Mesenchymal stem cell (in vitro differentiated cells and primary cell): ENCODE measurements at regions not wholly inside any gene's neighbourhood (a gene's known extent, or its start where the extent isn't known, plus 50 kb on each side); places are given as distances from the start of the nearest gene placed in this dataset.
"Not testable (repeated sequence)": the region's sequence is repeated elsewhere in the genome, so short reads cannot be mapped to it uniquely, and the experiment has no call there.

ENCODE experiments used
- DNase-seq: peaks from one replicate; pipeline ENCODE4 v3.0.0-alpha.2; 2013
- H2AFZ ChIP-seq: one replicate; pipeline ENCODE4 v1.6.1; 2013; ENCODE audit warnings: low read depth, mild to moderate bottlenecking, control low read depth, inconsistent platforms, low read length, moderate library complexity
- H2AK5ac ChIP-seq: 2 replicates; pipeline ENCODE4 v1.6.1; 2013; ENCODE audit warnings: low read length, moderate library complexity, mild to moderate bottlenecking, inconsistent platforms; ENCODE audit not compliant: severe bottlenecking
- H2BK120ac ChIP-seq: one replicate; pipeline ENCODE4 v1.6.1; 2013; ENCODE audit warnings: low read depth, mild to moderate bottlenecking, inconsistent platforms, low read length, moderate library complexity
- H2BK12ac ChIP-seq, 2 experiments: one replicate each; pipeline ENCODE4 v1.6.1; 2013; ENCODE audit warnings: inconsistent platforms in 2 of 2, low read length in 2 of 2, mild to moderate bottlenecking in 2 of 2, moderate library complexity in 2 of 2, control low read depth in 1 of 2
- H2BK15ac ChIP-seq: one replicate; pipeline ENCODE4 v1.6.1; 2013; ENCODE audit warnings: mild to moderate bottlenecking, low read depth, inconsistent platforms; ENCODE audit not compliant: poor library complexity, severe bottlenecking
- H2BK5ac ChIP-seq: 2 replicates; pipeline ENCODE4 v1.6.1; 2013; ENCODE audit warnings: low read depth, mild to moderate bottlenecking, low read length, control low read depth, inconsistent platforms; ENCODE audit not compliant: poor library complexity, severe bottlenecking
- H3K14ac ChIP-seq, 2 experiments: one replicate each; pipeline ENCODE4 v1.6.1; 2013; ENCODE audit warnings: inconsistent platforms in 2 of 2, low read length in 2 of 2, control low read depth in 1 of 2, mild to moderate bottlenecking in 1 of 2, moderate library complexity in 1 of 2
- H3K18ac ChIP-seq, 2 experiments: one replicate each; pipeline ENCODE4 v1.6.1; 2013; ENCODE audit warnings: inconsistent platforms in 2 of 2, low read length in 2 of 2, control low read depth in 1 of 2, low read depth in 1 of 2, mild to moderate bottlenecking in 1 of 2
- H3K23ac ChIP-seq, 2 experiments: one replicate each; pipeline ENCODE4 v1.6.1; 2013; ENCODE audit warnings: inconsistent platforms in 2 of 2, low read length in 2 of 2, mild to moderate bottlenecking in 2 of 2, moderate library complexity in 2 of 2, control low read depth in 1 of 2
- H3K27ac ChIP-seq: 2 replicates; pipeline ENCODE4 v1.5.1; 2013; ENCODE audit warnings: mild to moderate bottlenecking, moderate library complexity, low read length, control low read depth, inconsistent platforms; ENCODE audit not compliant: poor library complexity, severe bottlenecking
- H3K27me3 ChIP-seq, 2 experiments: 2 replicates each; pipeline versions ENCODE4 v1.6.1 to v1.7.0; 2013; ENCODE audit warnings: low read length in 2 of 2, mild to moderate bottlenecking in 2 of 2, moderate library complexity in 2 of 2, control low read depth in 1 of 2, inconsistent platforms in 1 of 2; ENCODE audit not compliant: control insufficient read depth in 1 of 2, insufficient read depth in 1 of 2
- H3K36me3 ChIP-seq, 2 experiments: 2 replicates each; pipeline versions ENCODE4 v1.6.1 to v1.7.0; 2013; ENCODE audit warnings: low read length in 2 of 2, control low read depth in 1 of 2, inconsistent platforms in 1 of 2, low read depth in 1 of 2, mild to moderate bottlenecking in 1 of 2; ENCODE audit not compliant: insufficient read depth in 2 of 2, control insufficient read depth in 1 of 2
- H3K4ac ChIP-seq, 2 experiments: one replicate each; pipeline ENCODE4 v1.6.1; 2013; ENCODE audit warnings: inconsistent platforms in 2 of 2, low read length in 2 of 2, mild to moderate bottlenecking in 2 of 2, moderate library complexity in 2 of 2, control low read depth in 1 of 2, low read depth in 1 of 2
- H3K4me1 ChIP-seq: 2 replicates; pipeline ENCODE4 v1.6.1; 2013; ENCODE audit warnings: low read depth, low read length, control low read depth; ENCODE audit not compliant: control insufficient read depth, insufficient read depth
- H3K4me2 ChIP-seq: 2 replicates; pipeline ENCODE4 v1.6.1; 2013; ENCODE audit warnings: low read length, mild to moderate bottlenecking, inconsistent platforms; ENCODE audit not compliant: poor library complexity, severe bottlenecking
- H3K4me3 ChIP-seq, 2 experiments: 2 replicates each; pipeline versions ENCODE4 v1.5.1 to v1.7.0; 2013; ENCODE audit warnings: low read length in 2 of 2, mild to moderate bottlenecking in 2 of 2, control low read depth in 1 of 2, low read depth in 1 of 2; ENCODE audit not compliant: insufficient read depth in 1 of 2
- H3K79me1 ChIP-seq: replicated peaks from 2 replicates; pipeline ENCODE4 v1.6.1; 2013; ENCODE audit warnings: mild to moderate bottlenecking, control low read depth, low read length, inconsistent platforms; ENCODE audit not compliant: poor library complexity, severe bottlenecking
- H3K9ac ChIP-seq: 2 replicates; pipeline ENCODE4 v1.7.0; 2013; ENCODE audit warnings: mild to moderate bottlenecking, low read length, moderate library complexity
- H3K9me3 ChIP-seq: 2 replicates; pipeline ENCODE4 v1.7.0; 2013; ENCODE audit warnings: mild to moderate bottlenecking, low read length; ENCODE audit not compliant: control insufficient read depth
- H4K8ac ChIP-seq: one replicate; pipeline ENCODE4 v1.6.1; 2013; ENCODE audit warnings: inconsistent platforms, mild to moderate bottlenecking, low read length, moderate library complexity
- H4K91ac ChIP-seq: one replicate; pipeline ENCODE4 v1.6.1; 2013; ENCODE audit warnings: mild to moderate bottlenecking, low read length, inconsistent platforms
- WGBS: methylation state at CpG from one replicate; pipeline ENCODE4 v1.1.7; 2013; ENCODE audit warnings: mixed read lengths; 5-methylcytosine and 5-hydroxymethylcytosine counted together

GRCh38 chr3:162719684-162720341 is 1223.2 kb downstream of the OTOL1 start:
- Histone ChIP-seq H3K36me3 (no peaks in the 10 kb centered on the region), H2BK120ac (no peak overlapping the region), H4K91ac (no peak overlapping the region), H2AFZ (no peak overlapping the region), H3K27me3 (no peaks in the 10 kb centered on the region), H3K4ac (no peak overlapping the region), H3K9me3 (no peaks in the 10 kb centered on the region), H3K18ac (no peak overlapping the region), H3K9ac (no peak overlapping the region), H2BK12ac (no peak overlapping the region), H2BK5ac (no peak overlapping the region), H3K79me1 (no peaks in the 10 kb centered on the region), H3K4me2 (no peak overlapping the region), H3K14ac (no peak overlapping the region), H3K4me3 (no peak overlapping the region), H3K4me1 (no peaks in the 10 kb centered on the region), H3K27ac (peak overlapping the region; percentile 23), H2AK5ac (no peak overlapping the region), H3K23ac (no peak overlapping the region), H4K8ac (no peak overlapping the region), H2BK15ac (no peak overlapping the region)
- peak; percentile 84 for DNase-seq

GRCh38 chr3:162721736-162722135 is 1225.1 kb downstream of the OTOL1 start:
- no peaks in the 10 kb centered on the region for H3K4me1 ChIP-seq
- no peak overlapping the region for H2BK5ac ChIP-seq
- no peaks in the 10 kb centered on the region for H3K36me3 ChIP-seq
- no peak overlapping the region for H3K9ac ChIP-seq
- no peak overlapping the region for H4K91ac ChIP-seq
- DNase-seq, result peak; percentile 13
- H3K14ac ChIP-seq, result no peak overlapping the region
- no CpG with 5 or more reads among the region's 1 CpG for WGBS
- H2AK5ac ChIP-seq, result no peak overlapping the region
- H3K4ac ChIP-seq, result no peak overlapping the region
- H2BK120ac ChIP-seq, result no peak overlapping the region
- H3K9me3 ChIP-seq, result no peaks in the 10 kb centered on the region
- no peaks in the 10 kb centered on the region for H3K27me3 ChIP-seq
- no peak overlapping the region for H2AFZ ChIP-seq
- no peak overlapping the region for H4K8ac ChIP-seq
- H3K4me2 ChIP-seq, result no peak overlapping the region
- H3K18ac ChIP-seq, result no peak overlapping the region
- no peak overlapping the region for H3K23ac ChIP-seq
- H3K79me1 ChIP-seq, result no peaks in the 10 kb centered on the region
- no peak overlapping the region for H3K27ac ChIP-seq
- no peak overlapping the region for H2BK15ac ChIP-seq
- no peak overlapping the region for H3K4me3 ChIP-seq
- H2BK12ac ChIP-seq, result no peak overlapping the region

GRCh38 chr3:162722337-162722736 is 1225.7 kb downstream of the OTOL1 start:
- no peak overlapping the region for H4K8ac ChIP-seq
- H3K27ac ChIP-seq, result no peak overlapping the region
- no peak for DNase-seq
- H3K79me1 ChIP-seq, result no peaks in the 10 kb centered on the region
- H3K9me3 ChIP-seq, result no peaks in the 10 kb centered on the region
- no peaks in the 10 kb centered on the region for H3K4me1 ChIP-seq
- no peak overlapping the region for H3K4me2 ChIP-seq
- no peak overlapping the region for H2BK5ac ChIP-seq
- no peak overlapping the region for H2AFZ ChIP-seq
- H3K4me3 ChIP-seq, result no peak overlapping the region
- H4K91ac ChIP-seq, result no peak overlapping the region
- H3K4ac ChIP-seq, result no peak overlapping the region
- H2AK5ac ChIP-seq, result no peak overlapping the region
- no peak overlapping the region for H2BK12ac ChIP-seq
- no peaks in the 10 kb centered on the region for H3K36me3 ChIP-seq
- no peak overlapping the region for H3K23ac ChIP-seq
- no peaks in the 10 kb centered on the region for H3K27me3 ChIP-seq
- no peak overlapping the region for H2BK120ac ChIP-seq
- no peak overlapping the region for H2BK15ac ChIP-seq
- no peak overlapping the region for H3K14ac ChIP-seq
- no peak overlapping the region for H3K18ac ChIP-seq
- no peak overlapping the region for H3K9ac ChIP-seq

- H3K4ac ChIP-seq, H3K79me1 ChIP-seq, H3K9me3 ChIP-seq, H2AK5ac ChIP-seq, H3K4me3 ChIP-seq, H3K18ac ChIP-seq, H3K14ac ChIP-seq, H2BK5ac ChIP-seq, H3K23ac ChIP-seq, H3K36me3 ChIP-seq, H2BK15ac ChIP-seq, H3K4me2 ChIP-seq, H3K27ac ChIP-seq, H4K91ac ChIP-seq, H3K9ac ChIP-seq, DNase-seq, H2BK120ac ChIP-seq, H2AFZ ChIP-seq, H3K4me1 ChIP-seq, H3K27me3 ChIP-seq, H2BK12ac ChIP-seq, H4K8ac ChIP-seq: not testable (repeated sequence)
- 74% methylated on average over 5 of the region's 5 CpGs for WGBS
Measured at GRCh38 chr3:162722796-162723195, 1226.2 kb downstream of the OTOL1 start.
